ENCODE measurements at regions not wholly inside any gene's neighbourhood (a gene's known extent, or its start where the extent isn't known, plus 50 kb on each side); places are given as distances from the start of the nearest gene placed in this dataset.
A peak's percentile ranks its signal among the peaks of the same experiment; 100 is the strongest.

- 71 to 78% methylated on average over 21 of the region's 21 CpGs for WGBS, 2 donors
- peaks cover 0 to 5% (median 0%) of the 10 kb centered on the region in 4 donors for H3K9me3 ChIP-seq (ENCODE audit: control insufficient read depth in 4 of 4, insufficient read depth in 3 of 4, low read length in 3 of 4)
- H3K9ac ChIP-seq (ENCODE audit: insufficient read depth in 1 of 2, low read length in 2 of 2): no peak overlapping the region
- DNase-seq (peak in 1 of 3 donors; percentile 33), ATAC-seq (ENCODE audit: insufficient read depth, low FRiP score) (no peak)
- no peak overlapping the region for H3K27ac ChIP-seq (ENCODE audit: low read depth in 1 of 2, low read length in 1 of 2)
- H3K36me3 ChIP-seq (ENCODE audit: control insufficient read depth in 4 of 4, insufficient read depth in 4 of 4, low read length in 4 of 4): no peaks in the 10 kb centered on the region
- no peaks in the 10 kb centered on the region for H3K27me3 ChIP-seq (ENCODE audit: control insufficient read depth in 3 of 3, insufficient read depth in 3 of 3, low read length in 2 of 3)
- peaks cover 0 to 25% (median 4%) of the 10 kb centered on the region in 5 donors for H3K4me1 ChIP-seq (ENCODE audit: control insufficient read depth in 5 of 5, insufficient read depth in 5 of 5, low read length in 5 of 5)
- H3K4me3 ChIP-seq: no peak overlapping the region
- no peak for TF ChIP-seq CTCF (IDR thresholded peaks at IDR 0.05; ENCODE audit: control extremely low read depth, extremely low read depth)
Measured at GRCh38 chr9:129398961-129399633, 221.0 kb upstream of the IER5L start.

GRCh38 chr9:129398101-129398960, 220.3 kb upstream of the IER5L start:
- WGBS, 2 donors: 77 to 83% methylated on average over 20 of the region's 20 CpGs
- Histone ChIP-seq H3K9me3 (ENCODE audit: control insufficient read depth in 4 of 4, insufficient read depth in 3 of 4, low read length in 3 of 4) (peaks cover 0 to 5% (median 0%) of the 10 kb centered on the region in 4 donors), H3K27ac (ENCODE audit: low read depth in 1 of 2, low read length in 1 of 2) (no peak overlapping the region), H3K4me3 (no peak overlapping the region), H3K4me1 (ENCODE audit: control insufficient read depth in 5 of 5, insufficient read depth in 5 of 5, low read length in 5 of 5) (peaks cover 0 to 17% (median 4%) of the 10 kb centered on the region in 5 donors), H3K36me3 (ENCODE audit: control insufficient read depth in 4 of 4, insufficient read depth in 4 of 4, low read length in 4 of 4) (no peaks in the 10 kb centered on the region), H3K27me3 (ENCODE audit: control insufficient read depth in 3 of 3, insufficient read depth in 3 of 3, low read length in 2 of 3) (no peaks in the 10 kb centered on the region), H3K9ac (ENCODE audit: insufficient read depth in 1 of 2, low read length in 2 of 2) (no peak overlapping the region)
- TF ChIP-seq CTCF (IDR thresholded peaks at IDR 0.05; ENCODE audit: control extremely low read depth, extremely low read depth): no peak
- DNase-seq (no peak), ATAC-seq (ENCODE audit: insufficient read depth, low FRiP score) (no peak)

GRCh38 chr9:129397335-129397734, 219.3 kb upstream of the IER5L start:
- Histone ChIP-seq H3K9ac (ENCODE audit: insufficient read depth in 1 of 2, low read length in 2 of 2) (no peak overlapping the region), H3K27me3 (ENCODE audit: control insufficient read depth in 3 of 3, insufficient read depth in 3 of 3, low read length in 2 of 3) (no peaks in the 10 kb centered on the region), H3K27ac (ENCODE audit: low read depth in 1 of 2, low read length in 1 of 2) (no peak overlapping the region), H3K36me3 (ENCODE audit: control insufficient read depth in 4 of 4, insufficient read depth in 4 of 4, low read length in 4 of 4) (no peaks in the 10 kb centered on the region), H3K4me1 (ENCODE audit: control insufficient read depth in 5 of 5, insufficient read depth in 5 of 5, low read length in 5 of 5) (peaks cover 0 to 10% (median 4%) of the 10 kb centered on the region in 5 donors), H3K4me3 (no peak overlapping the region), H3K9me3 (ENCODE audit: control insufficient read depth in 4 of 4, insufficient read depth in 3 of 4, low read length in 3 of 4) (peaks cover 0 to 5% (median 0%) of the 10 kb centered on the region in 4 donors)
- ATAC-seq (ENCODE audit: insufficient read depth, low FRiP score) (no peak), DNase-seq (no peak)
- 93 to 96% methylated on average over 6 of the region's 6 CpGs for WGBS, 2 donors
- no peak for TF ChIP-seq CTCF (IDR thresholded peaks at IDR 0.05; ENCODE audit: control extremely low read depth, extremely low read depth)

Measured in lung (tissue), 11 donors.